Caco-2 (cell line): ENCODE measurements at regions not wholly inside any gene's neighbourhood (a gene's known extent, or its start where the extent isn't known, plus 50 kb on each side); places are given as distances from the start of the nearest gene placed in this dataset.

Source experiments
- BruUV-seq: library from RNA; stranded (reverse); fragments of 400-500 nt; replicated peaks from 2 replicates; lab custom pipeline; 2021; lab: Mats Ljungman, UMichigan
- CTCF ChIA-PET: fragments of 300-600 bp; sonication (Branson Sonifier 250); formaldehyde crosslinking; loops from one replicate; lab custom pipeline; 2022; ENCODE audit warnings: antibody characterized with exemption; lab: Charles Lee
- POLR2A ChIA-PET: fragments of 300-600 bp; sonication (Branson Sonifier 250); formaldehyde crosslinking; loops from one replicate; lab custom pipeline; 2022; ENCODE audit warnings: antibody characterized with exemption; lab: Charles Lee
- DNase-seq, 2 experiments: peaks; one replicate each; pipeline versions ENCODE4 v3.0.0 to v3.0.0-alpha.2; 2020 to 2022
- H3K27me3 ChIP-seq: replicated peaks from 2 replicates; pipeline ENCODE4 v1.6.0; 2011; ENCODE audit warnings: low read length; ENCODE audit not compliant: control insufficient read depth, insufficient read depth
- H3K36me3 ChIP-seq: 2 replicates; pipeline ENCODE4 v1.5.1; 2011; ENCODE audit warnings: low read length; ENCODE audit not compliant: control insufficient read depth, insufficient read depth
- H3K4me1 ChIP-seq: fragments of 250-450 bp; sonication (Bioruptor Pico); 2 replicates; pipeline ENCODE4 v1.5.1; 2020; ENCODE audit warnings: mild to moderate bottlenecking
- H3K4me3 ChIP-seq: 2 replicates; pipeline ENCODE4 v1.5.1; 2011; ENCODE audit warnings: low read depth, mild to moderate bottlenecking, control low read depth, low read length
- H3K9me3 ChIP-seq: fragments of 250-450 bp; sonication (Bioruptor Pico); 2 replicates; pipeline ENCODE4 v1.5.1; 2020; ENCODE audit warnings: mild to moderate bottlenecking, moderate library complexity
- H3K27ac Mint-ChIP-seq: one replicate; pipeline ENCODE4 v1.8.0; 2022; ENCODE audit warnings: mixed read lengths; ENCODE audit not compliant: unreplicated experiment
- H3K27me3 Mint-ChIP-seq: one replicate; pipeline ENCODE4 v1.8.0; 2022; ENCODE audit warnings: mixed read lengths; ENCODE audit not compliant: insufficient read depth, unreplicated experiment
- H3K36me3 Mint-ChIP-seq: one replicate; pipeline ENCODE4 v1.8.0; 2022; ENCODE audit warnings: mild to moderate bottlenecking, mixed read lengths; ENCODE audit not compliant: insufficient read depth, unreplicated experiment
- H3K4me1 Mint-ChIP-seq: one replicate; pipeline ENCODE4 v1.8.0; 2022; ENCODE audit warnings: low read depth, mixed read lengths; ENCODE audit not compliant: unreplicated experiment
- H3K4me3 Mint-ChIP-seq: one replicate; pipeline ENCODE4 v1.8.0; 2022; ENCODE audit warnings: mild to moderate bottlenecking, moderate library complexity, mixed read lengths; ENCODE audit not compliant: unreplicated experiment
- H3K9me3 Mint-ChIP-seq: one replicate; pipeline ENCODE4 v1.8.0; 2022; ENCODE audit warnings: mixed read lengths; ENCODE audit not compliant: unreplicated experiment
- intact Hi-C: fragments of 100-400 bp; cut with micrococcal nuclease; formaldehyde crosslinking; loops from one replicate; pipeline ENCODE4 v1.10.0; 2022; ENCODE audit not compliant: unreplicated experiment
- TF ChIP-seq, protein P1 (sequence below), 2 experiments: fragments of 200-600 bp in 1 of 2; IDR thresholded peaks; 1 replicate in 1 of 2; 2 replicates in 1 of 2; pipeline versions ENCODE4 v1.5.1 to v1.8.0; 2011 to 2022; ENCODE audit warnings: antibody characterized with exemption in 1 of 2, control low read depth in 1 of 2, inconsistent platforms in 1 of 2, low read depth in 1 of 2, low read length in 1 of 2, mild to moderate bottlenecking in 1 of 2, moderate library complexity in 1 of 2; ENCODE audit not compliant: insufficient read depth in 1 of 2, severe bottlenecking in 1 of 2, unreplicated experiment in 1 of 2

DNA sequence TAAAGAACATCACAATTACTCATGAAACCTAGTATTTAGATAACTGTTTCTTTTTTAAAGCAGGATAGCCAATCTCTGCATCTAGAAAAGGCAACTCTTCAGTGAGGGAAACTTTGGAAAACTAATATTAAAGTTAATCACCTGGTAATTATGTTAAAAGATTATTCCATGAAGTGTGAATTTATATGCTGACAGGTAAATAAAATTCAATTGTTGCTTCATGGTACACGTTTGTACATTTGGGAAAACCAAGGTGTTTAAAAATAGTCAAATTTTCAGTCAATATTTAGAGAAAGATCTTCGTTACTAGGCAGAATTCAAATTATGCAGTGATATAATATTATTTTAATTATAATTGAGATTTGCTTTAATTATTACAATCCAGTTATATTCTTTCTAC lies 100.1 kb upstream of the LRFN5 start:
- intact Hi-C loops, result no loop called here
- no peaks in the 10 kb centered on the region for H3K4me1 ChIP-seq
- Mint-ChIP-seq H3K36me3 (no peaks in the 10 kb centered on the region), H3K9me3 (no peaks in the 10 kb centered on the region), H3K27ac (no peak overlapping the region), H3K4me3 (no peak overlapping the region), H3K27me3 (no peaks in the 10 kb centered on the region), H3K4me1 (no peaks in the 10 kb centered on the region)
- H3K9me3 ChIP-seq, result no peaks in the 10 kb centered on the region
- no TSS peak for BruUV-seq
- H3K27me3 ChIP-seq, result no peaks in the 10 kb centered on the region
- CTCF ChIA-PET, result no interaction called here
- no peak for DNase-seq
- TF ChIP-seq, protein P1, sequence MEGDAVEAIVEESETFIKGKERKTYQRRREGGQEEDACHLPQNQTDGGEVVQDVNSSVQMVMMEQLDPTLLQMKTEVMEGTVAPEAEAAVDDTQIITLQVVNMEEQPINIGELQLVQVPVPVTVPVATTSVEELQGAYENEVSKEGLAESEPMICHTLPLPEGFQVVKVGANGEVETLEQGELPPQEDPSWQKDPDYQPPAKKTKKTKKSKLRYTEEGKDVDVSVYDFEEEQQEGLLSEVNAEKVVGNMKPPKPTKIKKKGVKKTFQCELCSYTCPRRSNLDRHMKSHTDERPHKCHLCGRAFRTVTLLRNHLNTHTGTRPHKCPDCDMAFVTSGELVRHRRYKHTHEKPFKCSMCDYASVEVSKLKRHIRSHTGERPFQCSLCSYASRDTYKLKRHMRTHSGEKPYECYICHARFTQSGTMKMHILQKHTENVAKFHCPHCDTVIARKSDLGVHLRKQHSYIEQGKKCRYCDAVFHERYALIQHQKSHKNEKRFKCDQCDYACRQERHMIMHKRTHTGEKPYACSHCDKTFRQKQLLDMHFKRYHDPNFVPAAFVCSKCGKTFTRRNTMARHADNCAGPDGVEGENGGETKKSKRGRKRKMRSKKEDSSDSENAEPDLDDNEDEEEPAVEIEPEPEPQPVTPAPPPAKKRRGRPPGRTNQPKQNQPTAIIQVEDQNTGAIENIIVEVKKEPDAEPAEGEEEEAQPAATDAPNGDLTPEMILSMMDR (IDR thresholded peaks at IDR 0.05; ENCODE audit: insufficient read depth in 1 of 2, low read depth in 1 of 2, low read length in 1 of 2, severe bottlenecking in 1 of 2, unreplicated experiment in 1 of 2), result no peak
- H3K36me3 ChIP-seq, result no peaks in the 10 kb centered on the region
- POLR2A ChIA-PET, result no interaction called here
- no peak overlapping the region for H3K4me3 ChIP-seq

DNA sequence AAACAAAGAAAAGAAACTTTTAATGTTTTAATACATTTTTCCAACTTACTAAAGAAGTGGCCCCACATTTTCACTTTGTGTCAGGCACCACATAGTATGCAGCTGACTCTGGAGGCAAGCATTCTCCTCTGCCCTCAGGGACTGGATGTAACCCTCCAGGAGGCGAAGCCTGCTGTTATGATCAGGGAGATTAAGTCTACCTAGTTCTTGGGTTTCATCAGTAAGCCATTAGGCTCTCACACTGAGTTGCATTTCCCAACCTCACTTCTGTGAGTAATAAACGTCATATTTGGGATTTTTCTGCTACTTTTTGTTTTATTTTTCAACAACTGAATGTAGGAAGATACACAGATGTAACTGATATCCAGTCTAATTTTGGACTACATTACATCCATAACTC lies 101.2 kb upstream of the LRFN5 start:
- ChIA-PET CTCF (no interaction called here), POLR2A (no interaction called here)
- intact Hi-C loops, result no loop called here
- Histone ChIP-seq H3K9me3 (no peaks in the 10 kb centered on the region), H3K4me3 (no peak overlapping the region), H3K27me3 (no peaks in the 10 kb centered on the region), H3K36me3 (no peaks in the 10 kb centered on the region), H3K4me1 (no peaks in the 10 kb centered on the region)
- no peak for DNase-seq
- no peak overlapping the region for H3K4me3 Mint-ChIP-seq
- BruUV-seq, result no TSS peak
- H3K36me3 Mint-ChIP-seq, result no peaks in the 10 kb centered on the region
- no peak overlapping the region for H3K27ac Mint-ChIP-seq
- no peaks in the 10 kb centered on the region for H3K27me3 Mint-ChIP-seq
- TF ChIP-seq, protein P1 (IDR thresholded peaks at IDR 0.05; ENCODE audit: insufficient read depth in 1 of 2, low read depth in 1 of 2, low read length in 1 of 2, severe bottlenecking in 1 of 2, unreplicated experiment in 1 of 2), result no peak
- H3K9me3 Mint-ChIP-seq, result no peaks in the 10 kb centered on the region
- H3K4me1 Mint-ChIP-seq, result no peaks in the 10 kb centered on the region

DNA sequence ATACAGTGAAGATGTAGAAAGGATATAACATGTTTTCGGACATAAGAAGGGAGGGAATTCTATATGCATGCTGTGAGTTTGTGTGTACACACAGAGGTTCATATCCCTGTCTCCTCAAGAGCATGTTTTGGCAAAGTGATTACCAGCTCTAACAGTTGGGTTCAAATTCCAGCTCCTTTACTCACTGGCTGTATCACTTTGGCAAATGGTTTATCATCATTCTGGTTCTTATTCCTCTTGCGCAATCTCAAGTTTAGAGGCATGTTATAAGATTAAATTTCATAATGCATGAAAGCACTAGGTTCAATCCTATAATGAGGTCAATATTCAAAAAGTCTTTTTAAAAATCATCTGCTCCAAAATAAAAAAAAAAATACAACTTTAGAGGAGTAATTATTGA lies 107.7 kb upstream of the LRFN5 start:
- TF ChIP-seq, protein P1 (IDR thresholded peaks at IDR 0.05; ENCODE audit: insufficient read depth in 1 of 2, low read depth in 1 of 2, low read length in 1 of 2, severe bottlenecking in 1 of 2, unreplicated experiment in 1 of 2), result no peak
- Histone ChIP-seq H3K36me3 (no peaks in the 10 kb centered on the region), H3K4me3 (no peak overlapping the region), H3K9me3 (no peaks in the 10 kb centered on the region), H3K4me1 (no peaks in the 10 kb centered on the region), H3K27me3 (no peaks in the 10 kb centered on the region)
- no peak for DNase-seq
- CTCF ChIA-PET, result no interaction called here
- Mint-ChIP-seq H3K27me3 (peaks cover 1% of the 10 kb centered on the region), H3K27ac (no peak overlapping the region), H3K4me3 (no peak overlapping the region), H3K36me3 (no peaks in the 10 kb centered on the region), H3K9me3 (no peaks in the 10 kb centered on the region), H3K4me1 (no peaks in the 10 kb centered on the region)
- intact Hi-C loops, result no loop called here
- POLR2A ChIA-PET, result no interaction called here
- BruUV-seq, result no TSS peak
